Kidney epithelial cell (primary cell): ENCODE measurements at regions not wholly inside any gene's neighbourhood (a gene's known extent, or its start where the extent isn't known, plus 50 kb on each side); places are given as distances from the start of the nearest gene placed in this dataset.

Source experiments
- DNase-seq: peaks from one replicate; pipeline ENCODE4 v3.0.0-alpha.2; 2010; ENCODE audit warnings: low read depth
- H3K27me3 ChIP-seq: 2 replicates; pipeline ENCODE4 v1.6.0; 2011; ENCODE audit warnings: low read length; ENCODE audit not compliant: control insufficient read depth, insufficient read depth
- H3K36me3 ChIP-seq: 2 replicates; pipeline ENCODE4 v1.5.1; 2011; ENCODE audit warnings: low read length; ENCODE audit not compliant: control insufficient read depth, insufficient read depth
- H3K4me3 ChIP-seq: 2 replicates; pipeline ENCODE4 v1.5.1; 2011; ENCODE audit warnings: low read depth, mild to moderate bottlenecking, control low read depth, low read length
- CTCF ChIP-seq: IDR thresholded peaks from 2 replicates; pipeline ENCODE4 v1.5.1; 2011; ENCODE audit warnings: mild to moderate bottlenecking, moderate library complexity, low read length, control low read depth, inconsistent platforms; ENCODE audit not compliant: insufficient read depth, poor library complexity, severe bottlenecking

- H3K4me3 ChIP-seq, result no peak overlapping the region
- TF ChIP-seq CTCF, result no peak
These were observed 1097.8 kb upstream of the SLC10A2 start for GRCh38 chr13:104163866-104164630.

GRCh38 chr13:104160536-104160935 lies 1094.3 kb upstream of the SLC10A2 start:
- Histone ChIP-seq H3K27me3 (no peaks in the 10 kb centered on the region), H3K36me3 (no peaks in the 10 kb centered on the region), H3K4me3 (no peak overlapping the region)
- DNase-seq, result no peak
- TF ChIP-seq CTCF, result no peak

More at GRCh38 chr13:104163866-104164630, 1097.8 kb upstream of the SLC10A2 start:
- DNase-seq, result no peak
- H3K27me3 ChIP-seq, result no peaks in the 10 kb centered on the region
- no peaks in the 10 kb centered on the region for H3K36me3 ChIP-seq

- no peaks in the 10 kb centered on the region for H3K36me3 ChIP-seq
- no peak overlapping the region for H3K4me3 ChIP-seq
- DNase-seq, result no peak
- H3K27me3 ChIP-seq, result no peaks in the 10 kb centered on the region
- TF ChIP-seq CTCF, result no peak
These were observed 1077.7 kb upstream of the SLC10A2 start for GRCh38 chr13:104143760-104144416.

GRCh38 chr13:104140552-104140951 lies 1074.3 kb upstream of the SLC10A2 start:
- TF ChIP-seq CTCF, result no peak
- H3K36me3 ChIP-seq, result no peaks in the 10 kb centered on the region
- H3K27me3 ChIP-seq, result no peaks in the 10 kb centered on the region
- no peak for DNase-seq
- H3K4me3 ChIP-seq, result no peak overlapping the region

- Histone ChIP-seq H3K4me3 (no peak overlapping the region), H3K27me3 (no peaks in the 10 kb centered on the region), H3K36me3 (no peaks in the 10 kb centered on the region)
- no peak for DNase-seq
- no peak for TF ChIP-seq CTCF
These were observed 1071.2 kb upstream of the SLC10A2 start for GRCh38 chr13:104137416-104137815.
